SK-N-SH treated with all-trans-retinoic acid at 6 μM for 48 hours (cell line): ENCODE measurements at regions not wholly inside any gene's neighbourhood (a gene's known extent, or its start where the extent isn't known, plus 50 kb on each side); places are given as distances from the start of the nearest gene placed in this dataset.

Experiments
- ATAC-seq: fragments of 200-7000 bp; cut with Tn5 transposase; 3 replicates; pipeline ENCODE4 v1.9.1; 2020; ENCODE audit warnings: mild to moderate bottlenecking, moderate library complexity
- ARNTL ChIP-seq: fragments of 450-650 bp; formaldehyde crosslinking; IDR thresholded peaks from 2 replicates; pipeline ENCODE4 v1.5.0; 2020; ENCODE audit warnings: low read depth, mild to moderate bottlenecking, moderate library complexity, borderline replicate concordance
- CSDC2 ChIP-seq: fragments of 250-450 bp; sonication (Bioruptor Pico); IDR thresholded peaks from 2 replicates; pipeline ENCODE4 v1.5.0; 2020; ENCODE audit warnings: mild to moderate bottlenecking, moderate library complexity
- CSRNP3 ChIP-seq: fragments of 250-450 bp; sonication (Bioruptor Pico); IDR thresholded peaks from 2 replicates; pipeline ENCODE4 v1.5.1; 2021; ENCODE audit warnings: mild to moderate bottlenecking, moderate library complexity
- OSR1 ChIP-seq: fragments of 250-450 bp; sonication (Bioruptor Pico); IDR thresholded peaks from 2 replicates; pipeline ENCODE4 v1.8.0; 2022; ENCODE audit warnings: moderate library complexity, mild to moderate bottlenecking, inconsistent platforms
- RARB ChIP-seq: fragments of 250-450 bp; sonication (Bioruptor Pico); IDR thresholded peaks from 2 replicates; pipeline ENCODE4 v1.8.0; 2021; ENCODE audit warnings: mild to moderate bottlenecking, moderate library complexity
- SNAI2 ChIP-seq: fragments of 250-450 bp; sonication (Bioruptor Pico); IDR thresholded peaks from 2 replicates; pipeline ENCODE4 v1.5.0; 2020; ENCODE audit warnings: mild to moderate bottlenecking, moderate library complexity
- TCF4 ChIP-seq: fragments of 250-450 bp; sonication (Bioruptor Pico); IDR thresholded peaks from 2 replicates; pipeline ENCODE4 v1.8.0; 2021; ENCODE audit warnings: mild to moderate bottlenecking, moderate library complexity, borderline replicate concordance
- TOX ChIP-seq: fragments of 250-450 bp; sonication (Bioruptor Pico); IDR thresholded peaks from 2 replicates; pipeline ENCODE4 v1.8.0; 2021; ENCODE audit warnings: mild to moderate bottlenecking, moderate library complexity, borderline replicate concordance
- TSHZ2 ChIP-seq: fragments of 250-450 bp; sonication (Bioruptor Pico); IDR thresholded peaks from 2 replicates; pipeline ENCODE4 v1.5.0; 2020; ENCODE audit warnings: mild to moderate bottlenecking, moderate library complexity
- ZC3H10 ChIP-seq: fragments of 250-450 bp; sonication (Bioruptor Pico); IDR thresholded peaks from 2 replicates; pipeline ENCODE4 v1.5.1; 2021; ENCODE audit warnings: mild to moderate bottlenecking, moderate library complexity
- ZFP3 ChIP-seq: fragments of 250-450 bp; sonication (Bioruptor Pico); IDR thresholded peaks from 2 replicates; pipeline ENCODE4 v1.5.0; 2020; ENCODE audit warnings: mild to moderate bottlenecking, moderate library complexity
- ZFP30 ChIP-seq: fragments of 450-650 bp; formaldehyde crosslinking; IDR thresholded peaks from 2 replicates; pipeline ENCODE4 v1.5.0; 2022; ENCODE audit warnings: mild to moderate bottlenecking, moderate library complexity
- ZNF565 ChIP-seq: fragments of 450-650 bp; formaldehyde crosslinking; conservative IDR thresholded peaks from 2 replicates; pipeline ENCODE4 v1.5.0; 2020; ENCODE audit warnings: low read depth, mild to moderate bottlenecking, moderate library complexity
- ZNF70 ChIP-seq: fragments of 450-650 bp; formaldehyde crosslinking; IDR thresholded peaks from 2 replicates; pipeline ENCODE4 v1.5.0; 2020; ENCODE audit warnings: mild to moderate bottlenecking, moderate library complexity
- ZNF8 ChIP-seq: fragments of 450-650 bp; formaldehyde crosslinking; IDR thresholded peaks from 2 replicates; pipeline ENCODE4 v1.5.0; 2020; ENCODE audit warnings: mild to moderate bottlenecking, moderate library complexity
- TF ChIP-seq, protein P1 (sequence below): fragments of 250-450 bp; sonication (Bioruptor Pico); IDR thresholded peaks from 2 replicates; pipeline ENCODE4 v1.8.0; 2021; ENCODE audit warnings: low read depth, mild to moderate bottlenecking, moderate library complexity, borderline replicate concordance
- TF ChIP-seq, protein P2 (sequence below): fragments of 250-450 bp; sonication (Bioruptor Pico); IDR thresholded peaks from 2 replicates; pipeline ENCODE4 v1.5.1; 2020; ENCODE audit warnings: low read depth, mild to moderate bottlenecking, moderate library complexity

DNA sequence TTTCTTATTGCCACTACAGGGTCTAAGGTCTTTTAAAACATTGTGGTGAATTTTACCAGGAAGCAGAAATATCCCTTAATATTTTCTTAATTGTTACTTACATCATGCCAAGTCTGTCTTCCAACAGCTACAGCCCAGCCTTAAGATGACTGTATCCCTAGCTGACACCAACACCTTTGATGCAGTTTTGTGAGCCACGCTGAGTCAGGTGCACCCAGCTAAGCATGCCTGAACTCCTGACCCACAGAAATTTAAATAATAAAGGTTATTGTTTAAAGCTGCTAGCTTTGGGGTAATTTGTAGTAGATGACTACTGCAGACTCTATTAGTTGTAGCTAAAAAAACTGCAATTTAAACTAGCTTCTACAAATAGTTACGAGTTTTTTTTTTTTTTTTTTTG, 1757.9 kb upstream of the LRRTM1 start:
- no peak for ATAC-seq

GRCh38 chr2:82055846-82056245, 1751.3 kb upstream of the LRRTM1 start:
- TF ChIP-seq ZNF565 (CRISPR knock-in tag) = no peak
- no peak for TF ChIP-seq SNAI2
- TF ChIP-seq TOX (CRISPR knock-in tag) = no peak
- no peak for ATAC-seq

More for the DNA sequence above, 1757.9 kb upstream of the LRRTM1 start:
- TF ChIP-seq TCF4 (CRISPR knock-in tag) = no peak
- no peak for TF ChIP-seq TOX (CRISPR knock-in tag)
- TF ChIP-seq ZNF565 (CRISPR knock-in tag) = no peak
- no peak for TF ChIP-seq CSDC2 (CRISPR knock-in tag)
- TF ChIP-seq, protein P1, sequence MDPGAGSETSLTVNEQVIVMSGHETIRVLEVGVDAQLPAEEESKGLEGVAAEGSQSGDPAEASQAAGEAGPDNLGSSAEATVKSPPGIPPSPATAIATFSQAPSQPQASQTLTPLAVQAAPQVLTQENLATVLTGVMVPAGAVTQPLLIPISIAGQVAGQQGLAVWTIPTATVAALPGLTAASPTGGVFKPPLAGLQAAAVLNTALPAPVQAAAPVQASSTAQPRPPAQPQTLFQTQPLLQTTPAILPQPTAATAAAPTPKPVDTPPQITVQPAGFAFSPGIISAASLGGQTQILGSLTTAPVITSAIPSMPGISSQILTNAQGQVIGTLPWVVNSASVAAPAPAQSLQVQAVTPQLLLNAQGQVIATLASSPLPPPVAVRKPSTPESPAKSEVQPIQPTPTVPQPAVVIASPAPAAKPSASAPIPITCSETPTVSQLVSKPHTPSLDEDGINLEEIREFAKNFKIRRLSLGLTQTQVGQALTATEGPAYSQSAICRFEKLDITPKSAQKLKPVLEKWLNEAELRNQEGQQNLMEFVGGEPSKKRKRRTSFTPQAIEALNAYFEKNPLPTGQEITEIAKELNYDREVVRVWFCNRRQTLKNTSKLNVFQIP (CRISPR knock-in tag) = no peak
- TF ChIP-seq ZC3H10 (CRISPR knock-in tag) = no peak
- TF ChIP-seq SNAI2 = no peak

- TF ChIP-seq, protein P2, sequence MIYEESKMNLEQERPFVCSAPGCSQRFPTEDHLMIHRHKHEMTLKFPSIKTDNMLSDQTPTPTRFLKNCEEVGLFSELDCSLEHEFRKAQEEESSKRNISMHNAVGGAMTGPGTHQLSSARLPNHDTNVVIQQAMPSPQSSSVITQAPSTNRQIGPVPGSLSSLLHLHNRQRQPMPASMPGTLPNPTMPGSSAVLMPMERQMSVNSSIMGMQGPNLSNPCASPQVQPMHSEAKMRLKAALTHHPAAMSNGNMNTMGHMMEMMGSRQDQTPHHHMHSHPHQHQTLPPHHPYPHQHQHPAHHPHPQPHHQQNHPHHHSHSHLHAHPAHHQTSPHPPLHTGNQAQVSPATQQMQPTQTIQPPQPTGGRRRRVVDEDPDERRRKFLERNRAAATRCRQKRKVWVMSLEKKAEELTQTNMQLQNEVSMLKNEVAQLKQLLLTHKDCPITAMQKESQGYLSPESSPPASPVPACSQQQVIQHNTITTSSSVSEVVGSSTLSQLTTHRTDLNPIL (CRISPR knock-in tag) = no peak
- TF ChIP-seq TCF4 (CRISPR knock-in tag) = no peak
- TF ChIP-seq ZNF70 = no peak
- no peak for TF ChIP-seq CSRNP3 (CRISPR knock-in tag)
- TF ChIP-seq, protein P1 (CRISPR knock-in tag) = no peak
- TF ChIP-seq ARNTL = no peak
- TF ChIP-seq ZNF565 (CRISPR knock-in tag) = no peak
- no peak for TF ChIP-seq ZFP30
- TF ChIP-seq TOX (CRISPR knock-in tag) = no peak
- no peak for TF ChIP-seq OSR1 (CRISPR knock-in tag)
- TF ChIP-seq ZNF8 (CRISPR knock-in tag) = no peak
- no peak for ATAC-seq
Measured at GRCh38 chr2:82043867-82044266, 1739.3 kb upstream of the LRRTM1 start.

- no peak for ATAC-seq
- TF ChIP-seq ZFP3 (CRISPR knock-in tag) (no peak), ZFP30 (no peak), TSHZ2 (no peak), ZNF565 (CRISPR knock-in tag) (no peak), CSDC2 (CRISPR knock-in tag) (no peak), RARB (CRISPR knock-in tag) (no peak)
- TF ChIP-seq, protein P2 (CRISPR knock-in tag) = no peak
- TF ChIP-seq, all 23 proteins: peak for 0
Measured at GRCh38 chr2:82027921-82028615, 1723.5 kb upstream of the LRRTM1 start.
